Fibroblast of skin of left biceps (primary cell): ENCODE measurements at regions not wholly inside any gene's neighbourhood (a gene's known extent, or its start where the extent isn't known, plus 50 kb on each side); places are given as distances from the start of the nearest gene placed in this dataset.
"Not testable (repeated sequence)": the region's sequence is repeated elsewhere in the genome, so short reads cannot be mapped to it uniquely, and the experiment has no call there.

ENCODE experiments used
- DNase-seq, 2 experiments: peaks; one replicate each; pipeline ENCODE4 v3.0.0-alpha.2; 2013; ENCODE audit warnings: low read depth in 2 of 2

- DNase-seq: no peak
These were observed 423.0 kb downstream of the DIRAS2 start for GRCh38 chr9:90219548-90220118.

GRCh38 chr9:90221899-90222298 lies 420.7 kb downstream of the DIRAS2 start:
- not testable (repeated sequence) for DNase-seq

- DNase-seq: peak; percentile 3 to 4
These were observed 415.7 kb downstream of the DIRAS2 start for GRCh38 chr9:90226839-90227338.

DNA sequence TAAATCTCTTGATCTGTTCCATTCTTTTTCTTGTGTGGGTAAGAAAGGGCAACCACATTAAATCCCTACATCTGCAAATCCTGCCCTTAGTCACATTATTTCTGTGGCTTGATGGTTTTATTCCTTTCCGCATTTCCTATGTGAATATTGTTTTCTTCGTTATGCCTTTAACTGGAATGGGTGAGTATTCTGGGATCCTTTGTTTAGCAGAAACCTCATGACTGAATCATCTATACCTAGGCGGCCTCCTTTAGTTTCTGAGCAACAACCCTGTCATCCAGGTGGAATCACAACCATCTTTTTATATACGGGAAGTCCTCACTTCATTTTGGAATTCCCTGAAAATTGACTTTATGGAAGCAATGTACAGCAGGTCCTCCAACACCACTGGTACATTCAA lies 409.5 kb downstream of the DIRAS2 start:
- not testable (repeated sequence) for DNase-seq

GRCh38 chr9:90240541-90240940 lies 402.1 kb downstream of the DIRAS2 start:
- DNase-seq: no peak

DNA sequence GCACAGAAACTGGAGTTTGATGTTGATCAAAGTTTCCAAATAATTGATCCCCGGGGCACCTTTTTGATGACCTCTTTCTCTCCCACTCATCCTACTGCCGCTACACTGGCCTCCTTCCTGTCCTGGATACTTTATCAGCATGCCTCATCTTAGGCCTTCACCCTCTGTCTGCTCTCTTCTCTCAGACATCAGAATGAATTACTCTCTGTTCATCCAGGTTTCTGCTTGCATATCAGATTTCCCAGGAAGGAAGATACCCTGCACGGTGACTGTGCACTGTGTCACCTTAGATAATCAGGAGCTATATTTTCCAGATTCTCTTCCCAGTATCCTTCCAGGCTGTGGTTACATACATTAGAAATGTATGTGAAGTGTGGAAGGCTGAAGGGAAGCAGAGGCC lies 397.0 kb downstream of the DIRAS2 start:
- DNase-seq: no peak

DNA sequence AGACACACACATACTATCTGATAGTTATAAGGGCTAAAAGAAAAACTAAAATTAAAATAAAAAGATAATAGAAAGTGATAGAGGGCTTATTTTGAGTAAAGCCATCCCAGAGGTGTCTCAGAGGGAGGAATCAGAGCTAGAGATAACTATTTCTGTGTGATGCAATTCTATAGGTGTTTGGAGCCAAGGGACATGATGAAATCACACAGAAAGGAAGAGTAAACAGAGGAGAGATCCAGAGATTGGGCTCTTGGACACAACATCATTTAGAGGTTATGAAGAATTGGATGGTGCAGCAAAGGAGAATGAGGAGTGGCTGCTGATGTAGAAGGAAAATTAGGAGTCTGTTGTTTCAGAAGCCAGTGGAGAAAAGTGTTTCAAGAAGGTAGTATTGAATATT lies 393.5 kb downstream of the DIRAS2 start:
- no peak for DNase-seq

DNA sequence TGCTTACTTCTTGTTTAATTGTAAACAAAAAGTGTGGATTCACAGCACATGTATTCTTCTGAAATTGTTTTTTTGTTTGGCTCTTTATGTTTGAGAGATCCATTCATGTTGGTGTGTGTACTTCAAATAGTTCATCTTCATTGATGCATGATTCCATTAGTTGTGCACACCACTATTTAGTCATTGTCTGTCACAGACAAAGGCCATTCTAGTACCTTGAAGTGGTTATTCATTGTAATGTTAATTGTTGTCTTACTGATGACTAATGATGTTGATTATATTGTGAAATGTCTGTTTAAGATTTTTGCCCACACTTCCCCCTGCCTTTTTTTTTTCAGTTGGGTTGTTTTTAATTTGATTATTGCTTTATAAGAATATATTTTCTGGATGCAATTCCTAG lies 391.3 kb downstream of the DIRAS2 start:
- no peak for DNase-seq

GRCh38 chr9:90256345-90256744 lies 386.3 kb downstream of the DIRAS2 start:
- DNase-seq: no peak

DNA sequence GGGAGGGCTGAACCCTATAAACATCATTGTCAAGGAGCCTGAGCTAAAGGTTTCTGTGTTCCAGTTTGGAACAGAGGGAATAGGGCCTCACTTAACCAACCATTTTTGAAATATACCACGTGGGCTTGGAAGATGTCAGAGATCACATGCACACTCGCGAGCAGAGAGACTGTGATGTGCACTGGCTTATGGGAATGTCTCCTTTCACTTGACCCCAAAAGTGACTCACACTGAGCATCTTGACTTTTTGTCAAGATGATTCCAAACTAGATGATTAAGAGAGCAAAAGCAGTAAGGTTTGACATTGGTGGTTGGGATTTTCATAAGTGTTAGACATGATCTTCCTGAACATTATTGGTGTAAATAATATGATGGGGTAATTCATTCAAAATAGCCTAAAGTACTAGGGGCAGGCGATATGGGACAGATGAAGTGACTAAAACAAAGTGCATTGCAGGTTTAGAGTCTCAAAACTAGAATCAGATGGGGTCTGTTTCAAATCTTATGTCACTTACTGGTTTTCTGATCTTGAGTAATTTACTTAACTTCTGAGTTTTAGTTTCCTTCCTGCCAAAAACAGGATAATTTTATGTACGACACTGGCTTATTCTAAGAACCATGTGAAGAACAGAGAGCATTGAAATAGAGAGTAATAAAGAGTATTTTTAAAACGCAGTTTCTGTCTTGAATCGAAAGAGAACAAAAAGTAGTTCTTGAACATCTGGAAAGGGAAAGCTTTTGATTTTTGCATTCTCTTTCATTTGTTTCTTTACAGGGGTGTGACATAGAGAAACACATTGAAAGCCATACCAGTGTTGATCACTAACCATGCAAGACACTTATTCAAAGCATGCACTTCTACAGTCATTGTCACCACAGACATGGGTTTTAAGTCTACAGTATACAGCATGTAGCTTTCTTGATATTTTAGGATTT lies 383.0 kb downstream of the DIRAS2 start:
- DNase-seq: no peak

DNA sequence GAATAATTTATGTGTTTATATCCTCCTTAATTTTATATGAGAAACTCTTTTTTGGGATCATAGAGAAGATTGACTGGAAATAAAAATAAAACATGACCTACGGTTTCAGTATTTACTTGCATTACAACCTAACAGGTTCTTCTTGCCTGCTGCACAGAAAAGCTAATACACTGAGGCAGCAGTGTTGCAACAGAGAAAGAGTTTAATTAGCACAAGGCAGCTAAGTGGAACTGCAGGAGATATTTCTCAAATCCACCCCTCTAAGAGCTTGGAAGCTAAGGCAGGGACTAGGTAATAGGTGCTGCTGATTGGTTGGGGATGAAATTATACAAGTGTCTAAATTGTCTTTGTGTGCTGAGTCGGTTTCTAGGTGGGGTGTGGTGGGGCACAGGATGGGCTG lies 380.9 kb downstream of the DIRAS2 start:
- no peak for DNase-seq

- no peak for DNase-seq
These were observed 374.0 kb downstream of the DIRAS2 start for GRCh38 chr9:90268613-90269012.

GRCh38 chr9:90271707-90272106 lies 370.9 kb downstream of the DIRAS2 start:
- DNase-seq: no peak

GRCh38 chr9:90274725-90275124 lies 367.9 kb downstream of the DIRAS2 start:
- no peak for DNase-seq

DNA sequence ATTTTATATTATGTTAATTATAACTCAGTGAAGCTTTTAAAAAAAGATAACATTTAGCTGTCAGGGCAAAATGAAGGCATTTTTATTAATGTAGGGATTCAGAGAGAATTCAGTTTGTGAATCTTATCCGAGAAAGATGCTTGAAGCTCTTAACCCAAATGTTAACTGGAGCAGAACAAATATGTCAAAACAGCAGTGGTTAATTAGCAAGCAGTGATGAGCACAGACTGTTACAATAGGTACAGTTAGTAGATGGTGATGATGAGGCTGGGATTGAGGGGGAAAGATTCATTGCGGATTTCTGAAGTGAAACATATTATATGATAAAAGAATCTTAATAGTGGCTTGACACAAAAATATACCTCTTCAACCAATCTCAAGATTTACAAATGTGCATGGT lies 356.7 kb downstream of the DIRAS2 start:
- no peak for DNase-seq

GRCh38 chr9:90287567-90288274 lies 354.9 kb downstream of the DIRAS2 start:
- no peak for DNase-seq

DNA sequence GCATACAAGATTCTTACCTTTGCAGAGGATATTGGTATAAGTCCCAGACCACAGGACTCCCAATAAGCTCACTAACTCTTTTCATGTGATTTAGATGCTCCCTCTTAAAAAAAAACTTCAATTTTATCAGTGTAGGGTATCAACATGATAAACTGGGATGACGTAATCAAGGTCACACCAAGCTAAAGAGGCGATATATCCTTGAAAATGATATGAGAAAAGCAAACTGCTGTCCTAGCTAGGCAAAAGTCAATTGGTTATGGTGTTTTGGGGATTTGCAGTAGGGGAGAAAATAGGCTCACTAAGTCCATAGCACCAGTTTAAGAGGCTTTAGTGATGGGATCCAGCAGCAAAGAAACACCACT lies 354.4 kb downstream of the DIRAS2 start:
- DNase-seq: no peak

- no peak for DNase-seq
These were observed 351.7 kb downstream of the DIRAS2 start for GRCh38 chr9:90290716-90291485.

- DNase-seq: no peak
These were observed 346.1 kb downstream of the DIRAS2 start for GRCh38 chr9:90296539-90296938.

- no peak for DNase-seq
These were observed 342.7 kb downstream of the DIRAS2 start for GRCh38 chr9:90299968-90300367.

GRCh38 chr9:90300611-90301276 lies 341.9 kb downstream of the DIRAS2 start:
- DNase-seq: no peak
